ENCODE measurements at regions not wholly inside any gene's neighbourhood (a gene's known extent, or its start where the extent isn't known, plus 50 kb on each side); places are given as distances from the start of the nearest gene placed in this dataset.

- TF ChIP-seq, protein P1, sequence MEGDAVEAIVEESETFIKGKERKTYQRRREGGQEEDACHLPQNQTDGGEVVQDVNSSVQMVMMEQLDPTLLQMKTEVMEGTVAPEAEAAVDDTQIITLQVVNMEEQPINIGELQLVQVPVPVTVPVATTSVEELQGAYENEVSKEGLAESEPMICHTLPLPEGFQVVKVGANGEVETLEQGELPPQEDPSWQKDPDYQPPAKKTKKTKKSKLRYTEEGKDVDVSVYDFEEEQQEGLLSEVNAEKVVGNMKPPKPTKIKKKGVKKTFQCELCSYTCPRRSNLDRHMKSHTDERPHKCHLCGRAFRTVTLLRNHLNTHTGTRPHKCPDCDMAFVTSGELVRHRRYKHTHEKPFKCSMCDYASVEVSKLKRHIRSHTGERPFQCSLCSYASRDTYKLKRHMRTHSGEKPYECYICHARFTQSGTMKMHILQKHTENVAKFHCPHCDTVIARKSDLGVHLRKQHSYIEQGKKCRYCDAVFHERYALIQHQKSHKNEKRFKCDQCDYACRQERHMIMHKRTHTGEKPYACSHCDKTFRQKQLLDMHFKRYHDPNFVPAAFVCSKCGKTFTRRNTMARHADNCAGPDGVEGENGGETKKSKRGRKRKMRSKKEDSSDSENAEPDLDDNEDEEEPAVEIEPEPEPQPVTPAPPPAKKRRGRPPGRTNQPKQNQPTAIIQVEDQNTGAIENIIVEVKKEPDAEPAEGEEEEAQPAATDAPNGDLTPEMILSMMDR (IDR thresholded peaks at IDR 0.05), result no peak
- no peak for TF ChIP-seq POLR2A (IDR thresholded peaks at IDR 0.05)
Measured at GRCh38 chr6:113211170-113211569, 646.0 kb upstream of the MARCKS start.
